Stimulated activated effector memory CD8-positive, alpha-beta T cell treated with anti-CD3 and anti-CD28 coated beads, Interleukin-12 subunit alpha, Interleukin-12 subunit beta, amount 100 ng/mL, for 72 hours (primary cell): ENCODE measurements at regions not wholly inside any gene's neighbourhood (a gene's known extent, or its start where the extent isn't known, plus 50 kb on each side); places are given as distances from the start of the nearest gene placed in this dataset.

Experiments
- ATAC-seq: fragments of 150-1000 bp; cut with Tn5 transposase; 2 replicates; pipeline ENCODE4 v1.10.0; 2021
- DNase-seq, 2 donors: peaks; one replicate each; pipeline ENCODE4 v3.0.0; 2021 to 2022; ENCODE audit warnings: low spot score in 2 of 2
- H3K27ac Mint-ChIP-seq: one replicate; pipeline ENCODE4 v1.8.0; 2022; ENCODE audit warnings: mild to moderate bottlenecking, mixed read lengths
- H3K36me3 Mint-ChIP-seq: one replicate; pipeline ENCODE4 v1.8.0; 2022; ENCODE audit warnings: mild to moderate bottlenecking, mixed read lengths
- H3K4me1 Mint-ChIP-seq: one replicate; pipeline ENCODE4 v1.8.0; 2022; ENCODE audit warnings: mixed read lengths
- H3K4me3 Mint-ChIP-seq: one replicate; pipeline ENCODE4 v1.8.0; 2022; ENCODE audit warnings: mild to moderate bottlenecking, mixed read lengths
- H3K9me3 Mint-ChIP-seq: one replicate; pipeline ENCODE4 v1.8.0; 2022; ENCODE audit warnings: mixed read lengths

DNA sequence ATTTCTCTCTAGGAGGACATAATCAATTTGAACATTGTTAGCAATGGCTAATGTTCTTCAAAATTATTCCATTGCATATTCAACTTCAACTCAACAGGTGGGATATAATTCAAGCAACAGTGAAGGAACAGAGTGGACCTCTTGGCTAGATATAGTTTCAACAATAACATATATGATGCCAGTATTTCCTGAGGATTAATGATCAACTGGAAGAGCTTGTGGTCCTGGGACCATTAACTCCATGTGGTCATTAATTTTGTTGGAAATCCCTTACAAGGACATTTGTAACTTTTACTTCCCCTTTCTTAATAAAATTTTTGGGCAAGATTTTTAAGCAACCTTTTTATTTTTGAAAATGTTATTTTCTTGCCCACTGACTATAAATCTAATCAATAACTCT, 54.3 kb upstream of the ROBO2 start:
- Mint-ChIP-seq H3K27ac (no peak overlapping the region), H3K4me1 (no peaks in the 10 kb centered on the region), H3K36me3 (no peaks in the 10 kb centered on the region), H3K4me3 (no peak overlapping the region), H3K9me3 (peaks cover 8% of the 10 kb centered on the region)
- DNase-seq (no peak), ATAC-seq (no peak)

DNA sequence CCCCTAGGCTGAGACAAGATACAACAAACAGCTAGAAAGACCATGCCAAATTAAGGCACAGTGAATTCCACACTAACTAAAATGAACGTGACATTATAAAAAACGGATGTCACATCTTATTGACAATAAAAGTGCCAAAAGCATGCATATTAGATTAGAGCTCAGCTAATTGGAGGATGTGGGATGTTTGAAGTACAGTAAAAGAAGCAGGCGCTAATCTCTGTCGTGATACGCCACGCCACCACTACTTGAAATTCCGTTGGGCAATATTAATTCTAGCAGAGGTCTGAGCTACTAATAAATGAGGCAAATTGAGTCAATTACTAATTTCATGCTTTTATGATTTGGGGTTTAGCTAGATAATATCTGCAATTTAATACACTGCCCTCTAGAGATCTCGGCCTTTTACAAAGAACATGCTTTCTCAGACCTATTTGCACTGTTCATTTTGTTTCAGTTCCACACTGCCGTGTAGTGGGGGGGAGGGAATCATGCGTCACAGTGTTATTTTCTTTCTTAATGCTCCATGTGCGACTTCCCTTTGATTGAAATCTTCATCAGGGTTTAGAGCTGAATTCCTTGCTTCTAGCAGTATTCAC, 52.9 kb upstream of the ROBO2 start:
- ATAC-seq (no peak), DNase-seq (no peak)
- Mint-ChIP-seq H3K4me3 (no peak overlapping the region), H3K9me3 (peaks cover 12% of the 10 kb centered on the region), H3K27ac (no peak overlapping the region), H3K4me1 (no peaks in the 10 kb centered on the region), H3K36me3 (no peaks in the 10 kb centered on the region)
